ENCODE measurements at regions not wholly inside any gene's neighbourhood (a gene's known extent, or its start where the extent isn't known, plus 50 kb on each side); places are given as distances from the start of the nearest gene placed in this dataset.
"Not testable (repeated sequence)": the region's sequence is repeated elsewhere in the genome, so short reads cannot be mapped to it uniquely, and the experiment has no call there.

DNA sequence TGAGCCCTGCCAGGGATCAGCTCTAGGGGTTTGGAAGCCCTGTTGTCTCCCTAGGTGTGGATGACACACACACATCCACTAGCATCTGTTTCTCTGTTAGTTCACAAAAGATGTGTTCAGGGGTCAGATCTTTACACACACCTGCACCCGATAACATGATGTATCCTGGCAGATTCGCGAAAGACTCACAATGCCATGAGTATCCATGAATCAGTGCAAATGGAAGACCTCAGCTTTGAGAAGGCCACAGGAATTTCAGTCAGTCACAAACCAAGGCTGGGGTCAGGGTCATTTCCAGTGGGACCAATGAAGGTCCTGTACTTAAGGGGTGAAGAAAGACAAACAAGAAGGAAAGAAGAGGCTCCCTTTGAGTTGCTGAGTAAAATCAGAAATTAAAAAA lies 898.2 kb downstream of the UQCRFS1 start:
- Mint-ChIP-seq H3K27ac (ENCODE audit: unreplicated experiment) (no peak overlapping the region), H3K36me3 (ENCODE audit: low read depth, unreplicated experiment) (no peaks in the 10 kb centered on the region), H3K4me1 (ENCODE audit: unreplicated experiment) (peaks cover 4% of the 10 kb centered on the region), H3K9me3 (ENCODE audit: unreplicated experiment) (no peaks in the 10 kb centered on the region), H3K27me3 (ENCODE audit: unreplicated experiment) (no peaks in the 10 kb centered on the region), H3K4me3 (ENCODE audit: unreplicated experiment) (no peak overlapping the region)
- no peak for TF ChIP-seq CTCF (IDR thresholded peaks at IDR 0.05; ENCODE audit: unreplicated experiment)
- DNase-seq (ENCODE audit: low spot score) = no peak

DNA sequence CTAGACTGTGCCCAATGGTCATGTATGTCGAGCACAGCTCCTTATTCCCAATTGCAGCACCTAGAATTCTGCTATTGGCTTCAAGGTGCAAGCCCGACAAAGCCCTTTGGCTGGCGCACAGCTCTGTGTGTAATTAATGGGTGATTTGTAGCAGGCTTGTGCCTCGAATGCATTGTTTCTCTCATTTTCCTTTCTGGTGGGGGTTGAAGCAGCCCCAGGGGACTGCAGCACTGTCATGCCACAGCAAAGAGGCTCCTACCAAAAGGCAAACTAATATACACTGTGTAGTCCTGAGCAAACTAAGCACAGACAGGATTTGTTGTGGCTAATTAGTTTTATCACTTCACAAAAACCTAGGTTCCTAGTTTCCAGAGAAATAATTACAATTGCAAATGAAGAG lies 898.7 kb downstream of the UQCRFS1 start:
- no peak overlapping the region for H3K27ac Mint-ChIP-seq (ENCODE audit: unreplicated experiment)
- no peak overlapping the region for H3K4me3 Mint-ChIP-seq (ENCODE audit: unreplicated experiment)

DNA sequence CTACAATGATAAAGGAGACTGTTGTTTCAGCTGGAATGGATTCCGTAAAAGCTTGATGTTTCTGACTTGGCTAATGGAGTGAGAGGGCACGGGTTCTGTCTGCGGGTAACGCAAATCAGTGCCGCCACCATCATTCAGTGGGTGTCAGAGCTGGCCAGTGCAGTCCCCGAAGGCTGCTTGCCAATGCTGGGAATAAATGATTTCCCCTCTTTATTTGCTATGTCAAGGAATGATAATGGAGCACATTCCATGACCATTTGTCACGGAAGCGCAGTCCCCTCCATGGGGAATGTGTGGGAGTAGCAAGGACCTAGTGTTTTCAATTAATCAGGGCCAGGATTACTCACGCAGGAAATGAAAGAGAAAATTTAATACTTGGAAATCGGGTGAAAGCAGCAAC lies 899.3 kb downstream of the UQCRFS1 start:
- no peak overlapping the region for H3K4me3 Mint-ChIP-seq (ENCODE audit: unreplicated experiment)
- H3K27ac Mint-ChIP-seq (ENCODE audit: unreplicated experiment) = no peak overlapping the region
- no peak for DNase-seq (ENCODE audit: low spot score)

More for the DNA sequence above, 898.7 kb downstream of the UQCRFS1 start:
- H3K27me3 Mint-ChIP-seq (ENCODE audit: unreplicated experiment) = no peaks in the 10 kb centered on the region
- H3K36me3 Mint-ChIP-seq (ENCODE audit: low read depth, unreplicated experiment) = no peaks in the 10 kb centered on the region
- H3K4me1 Mint-ChIP-seq (ENCODE audit: unreplicated experiment) = peaks cover 4% of the 10 kb centered on the region
- no peak for DNase-seq (ENCODE audit: low spot score)
- H3K9me3 Mint-ChIP-seq (ENCODE audit: unreplicated experiment) = no peaks in the 10 kb centered on the region
- TF ChIP-seq CTCF (IDR thresholded peaks at IDR 0.05; ENCODE audit: unreplicated experiment) = no peak

DNA sequence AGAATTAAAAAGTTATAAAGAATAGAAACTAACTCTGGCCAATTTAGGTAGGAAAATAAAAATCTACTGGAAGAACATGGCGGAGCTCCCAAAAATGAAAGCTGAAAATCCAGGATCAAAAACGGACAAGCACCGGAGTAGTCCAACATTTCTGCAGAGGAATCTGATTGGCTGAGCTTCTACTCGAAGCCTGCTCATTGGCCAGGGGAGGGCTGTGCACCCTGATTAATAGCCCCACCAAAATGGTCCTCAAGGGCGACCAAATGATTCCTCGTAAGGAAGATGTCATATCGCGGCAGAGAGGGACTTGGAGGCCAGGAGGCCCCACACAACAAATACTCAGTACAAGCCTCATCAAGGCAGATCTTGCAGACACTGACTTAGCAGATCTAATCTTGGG lies 900.7 kb downstream of the UQCRFS1 start:
- H3K27me3 Mint-ChIP-seq (ENCODE audit: unreplicated experiment) = no peaks in the 10 kb centered on the region
- H3K36me3 Mint-ChIP-seq (ENCODE audit: low read depth, unreplicated experiment) = no peaks in the 10 kb centered on the region
- H3K27ac Mint-ChIP-seq (ENCODE audit: unreplicated experiment) = no peak overlapping the region
- no peak for DNase-seq (ENCODE audit: low spot score)
- H3K4me1 Mint-ChIP-seq (ENCODE audit: unreplicated experiment) = no peaks in the 10 kb centered on the region
- no peak for TF ChIP-seq CTCF (IDR thresholded peaks at IDR 0.05; ENCODE audit: unreplicated experiment)
- no peaks in the 10 kb centered on the region for H3K9me3 Mint-ChIP-seq (ENCODE audit: unreplicated experiment)
- no peak overlapping the region for H3K4me3 Mint-ChIP-seq (ENCODE audit: unreplicated experiment)

More for the DNA sequence above, 899.3 kb downstream of the UQCRFS1 start:
- Mint-ChIP-seq H3K9me3 (ENCODE audit: unreplicated experiment) (no peaks in the 10 kb centered on the region), H3K4me1 (ENCODE audit: unreplicated experiment) (peaks cover under 1% of the 10 kb centered on the region), H3K27me3 (ENCODE audit: unreplicated experiment) (no peaks in the 10 kb centered on the region), H3K36me3 (ENCODE audit: low read depth, unreplicated experiment) (no peaks in the 10 kb centered on the region)
- TF ChIP-seq CTCF (IDR thresholded peaks at IDR 0.05; ENCODE audit: unreplicated experiment) = no peak

DNA sequence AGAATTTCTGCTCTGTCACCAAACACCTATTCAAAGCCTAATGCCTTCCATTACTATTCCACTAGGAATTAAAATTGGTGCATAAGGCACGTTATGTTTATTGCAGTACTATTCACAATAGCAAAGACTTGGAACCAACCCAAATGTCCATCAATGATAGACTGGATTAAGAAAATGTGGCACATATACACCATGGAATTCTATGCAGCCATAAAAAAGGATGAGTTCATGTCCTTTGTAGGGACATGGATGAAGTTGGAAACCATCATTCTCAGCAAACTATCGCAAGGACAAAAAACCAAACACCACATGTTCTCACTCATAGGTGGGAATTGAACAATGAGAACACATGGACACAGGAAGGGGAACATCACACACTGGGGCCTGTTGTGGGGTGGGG lies 902.1 kb downstream of the UQCRFS1 start:
- not testable (repeated sequence) for H3K27me3 Mint-ChIP-seq (ENCODE audit: unreplicated experiment); H3K9me3 Mint-ChIP-seq (ENCODE audit: unreplicated experiment); H3K27ac Mint-ChIP-seq (ENCODE audit: unreplicated experiment); H3K36me3 Mint-ChIP-seq (ENCODE audit: low read depth, unreplicated experiment); H3K4me3 Mint-ChIP-seq (ENCODE audit: unreplicated experiment); H3K4me1 Mint-ChIP-seq (ENCODE audit: unreplicated experiment); DNase-seq (ENCODE audit: low spot score)

DNA sequence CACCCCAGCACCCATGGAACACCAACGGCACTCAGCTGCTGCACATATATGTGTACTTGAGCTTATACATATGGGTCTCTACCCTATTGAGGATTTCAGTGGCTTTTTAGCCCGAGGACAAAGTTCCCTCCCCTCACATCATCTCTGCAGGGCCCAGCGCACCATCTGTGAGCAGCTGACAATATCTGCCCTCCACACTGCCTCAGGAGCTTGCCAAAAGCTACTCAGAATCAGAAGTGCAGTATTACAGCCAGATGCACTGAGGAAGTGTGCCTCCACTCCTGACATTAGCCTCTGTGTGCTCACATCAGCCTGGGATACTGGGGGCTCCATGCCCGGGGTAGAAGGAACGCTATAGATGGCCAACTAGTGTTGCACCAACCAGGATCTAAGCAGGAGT lies 903.9 kb downstream of the UQCRFS1 start:
- no peak for DNase-seq (ENCODE audit: low spot score)
- TF ChIP-seq CTCF (IDR thresholded peaks at IDR 0.05; ENCODE audit: unreplicated experiment) = no peak
- no peaks in the 10 kb centered on the region for H3K4me1 Mint-ChIP-seq (ENCODE audit: unreplicated experiment)

More for the DNA sequence above, 903.9 kb downstream of the UQCRFS1 start:
- H3K9me3 Mint-ChIP-seq (ENCODE audit: unreplicated experiment) = no peaks in the 10 kb centered on the region
- no peaks in the 10 kb centered on the region for H3K27me3 Mint-ChIP-seq (ENCODE audit: unreplicated experiment)
- H3K36me3 Mint-ChIP-seq (ENCODE audit: low read depth, unreplicated experiment) = no peaks in the 10 kb centered on the region
- no peak overlapping the region for H3K27ac Mint-ChIP-seq (ENCODE audit: unreplicated experiment)
- H3K4me3 Mint-ChIP-seq (ENCODE audit: unreplicated experiment) = no peak overlapping the region
